GM19395 (cell line): ENCODE measurements at regions not wholly inside any gene's neighbourhood (a gene's known extent, or its start where the extent isn't known, plus 50 kb on each side); places are given as distances from the start of the nearest gene placed in this dataset.

Source experiments
- ATAC-seq: cut with Tn5 transposase; IDR thresholded peaks from one replicate; pipeline ENCODE4 v1.9.1; 2021; ENCODE audit warnings: mild to moderate bottlenecking, moderate library complexity; ENCODE audit not compliant: unreplicated experiment

- no peak for ATAC-seq
Observed at GRCh38 chr5:45195026-45195425, 386.3 kb downstream of the MRPS30 start.
